GM21786 (cell line): ENCODE measurements at regions not wholly inside any gene's neighbourhood (a gene's known extent, or its start where the extent isn't known, plus 50 kb on each side); places are given as distances from the start of the nearest gene placed in this dataset.

Experiments used
- ATAC-seq: cut with Tn5 transposase; IDR thresholded peaks from one replicate; pipeline ENCODE4 v1.9.1; 2021; ENCODE audit not compliant: unreplicated experiment

- ATAC-seq: no peak
These were observed 126.7 kb upstream of the PARP11 start for GRCh38 chr12:3999904-4000303.

DNA sequence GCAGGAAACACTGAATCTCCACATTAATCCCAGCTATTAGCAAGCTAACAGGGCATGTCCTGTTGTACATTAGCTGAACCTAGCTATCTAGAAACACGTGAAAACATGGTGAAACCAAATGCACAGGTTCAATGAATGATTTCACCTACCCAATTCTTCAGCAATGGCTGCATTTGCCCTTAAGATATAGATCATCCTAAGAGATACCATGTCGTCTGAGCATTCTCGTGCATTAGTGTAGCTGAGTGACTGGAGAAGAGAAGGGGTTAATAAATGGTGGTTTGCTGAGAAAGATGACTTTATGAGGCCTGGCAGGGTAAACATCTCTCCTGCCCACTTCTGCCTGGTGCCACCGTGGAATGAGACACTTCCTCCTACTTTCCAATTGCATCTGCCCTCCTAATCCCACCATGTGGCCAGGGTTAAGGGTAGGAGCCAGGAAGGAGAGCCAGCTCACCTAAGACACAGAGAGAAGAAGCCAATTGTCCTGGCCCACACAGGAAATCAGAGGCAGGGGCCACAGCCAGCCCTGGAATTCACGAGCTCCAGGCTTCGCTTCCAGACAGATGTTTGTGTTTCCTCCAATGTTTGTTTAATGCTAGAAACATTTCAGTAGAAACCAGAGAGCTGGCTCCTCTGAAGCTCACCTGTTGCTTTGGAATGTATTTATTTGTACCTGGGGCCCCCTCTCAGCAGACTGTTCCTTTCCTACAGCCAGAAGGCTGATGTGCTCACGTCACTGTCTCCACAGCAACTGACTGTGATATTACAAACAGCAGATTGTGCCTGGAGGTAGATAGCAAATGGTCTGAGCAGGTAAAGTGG is 126.0 kb upstream of the PARP11 start:
- no peak for ATAC-seq

- ATAC-seq: no peak
These were observed 125.2 kb upstream of the PARP11 start for GRCh38 chr12:3998397-3998796.

DNA sequence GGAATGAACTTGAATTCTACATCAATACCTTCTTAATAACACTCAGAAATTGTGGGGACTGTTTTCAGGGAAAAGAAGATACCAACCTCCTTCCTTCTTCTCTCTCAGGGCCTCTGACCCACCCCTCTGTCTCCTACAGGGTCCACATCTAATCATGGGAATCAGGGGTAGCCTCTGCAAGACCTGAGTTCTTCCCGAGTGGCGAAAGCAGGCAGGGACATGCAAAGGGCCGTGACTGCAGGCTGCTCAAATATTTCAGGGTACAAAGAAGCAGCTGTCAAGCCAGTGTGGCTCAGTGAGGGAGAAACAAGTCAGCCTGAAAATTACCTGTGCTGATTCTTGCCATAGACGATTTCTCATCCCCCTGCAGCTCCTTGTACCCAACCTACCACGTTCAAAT is 123.1 kb upstream of the PARP11 start:
- ATAC-seq: no peak

DNA sequence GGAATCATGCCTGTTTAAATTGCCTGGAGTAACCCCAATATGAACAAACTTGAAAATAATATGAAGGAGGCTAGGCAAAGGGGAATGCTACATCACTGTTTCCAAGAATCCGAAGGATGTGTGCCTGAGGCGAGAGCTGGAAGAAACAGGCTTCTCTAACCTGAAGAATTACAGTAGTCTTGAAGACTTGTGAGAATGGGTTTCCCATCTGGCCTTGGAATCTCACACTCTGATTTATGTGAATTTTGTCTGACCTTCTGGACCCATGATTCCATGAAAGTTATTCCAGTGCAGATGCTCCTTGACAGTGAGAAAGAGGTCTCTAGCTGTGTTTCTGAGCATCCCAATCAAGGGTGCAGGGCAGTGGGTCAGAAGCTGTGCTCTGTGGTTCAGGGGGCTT is 122.1 kb upstream of the PARP11 start:
- ATAC-seq: no peak

DNA sequence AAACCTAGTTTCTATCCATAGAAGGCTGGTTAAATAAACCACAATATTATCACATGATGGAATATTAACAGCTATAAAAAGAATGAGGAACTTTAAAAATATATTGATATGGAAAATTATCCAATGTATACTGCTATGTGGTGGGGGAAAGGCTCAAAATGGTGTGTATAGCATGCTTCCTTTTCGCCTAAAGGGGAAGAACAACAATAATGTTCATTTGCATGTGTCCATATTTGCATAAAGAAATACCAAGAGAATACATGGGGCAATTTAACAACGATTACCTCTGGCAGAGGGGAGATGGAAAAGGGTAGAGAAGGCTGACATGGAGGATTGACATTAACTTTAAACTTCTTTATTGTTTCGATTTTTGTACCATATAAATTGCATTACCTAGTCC is 121.3 kb upstream of the PARP11 start:
- no peak for ATAC-seq

DNA sequence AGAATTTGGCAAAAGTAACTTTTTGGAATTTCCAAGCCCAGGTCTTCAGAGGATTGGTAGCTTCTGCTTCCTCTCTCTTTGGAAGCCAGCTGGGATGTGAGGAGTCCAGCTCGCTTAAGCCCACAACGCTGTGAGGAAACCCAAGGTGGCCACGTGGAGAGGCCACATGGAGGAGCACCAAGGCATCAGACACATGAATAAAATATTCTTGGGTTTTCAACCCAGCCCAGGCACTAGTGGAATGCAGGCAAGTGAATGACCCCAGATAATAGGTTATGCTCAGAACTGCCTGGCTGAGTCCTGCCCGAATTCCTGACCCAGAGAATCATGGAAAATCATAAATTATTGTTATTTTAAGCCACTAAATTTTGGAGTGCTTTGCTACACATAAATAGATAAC is 119.7 kb upstream of the PARP11 start:
- ATAC-seq: no peak

- ATAC-seq: no peak
These were observed 118.8 kb upstream of the PARP11 start for GRCh38 chr12:3991798-3992580.

GRCh38 chr12:3990501-3991280 is 117.5 kb upstream of the PARP11 start:
- ATAC-seq: no peak

DNA sequence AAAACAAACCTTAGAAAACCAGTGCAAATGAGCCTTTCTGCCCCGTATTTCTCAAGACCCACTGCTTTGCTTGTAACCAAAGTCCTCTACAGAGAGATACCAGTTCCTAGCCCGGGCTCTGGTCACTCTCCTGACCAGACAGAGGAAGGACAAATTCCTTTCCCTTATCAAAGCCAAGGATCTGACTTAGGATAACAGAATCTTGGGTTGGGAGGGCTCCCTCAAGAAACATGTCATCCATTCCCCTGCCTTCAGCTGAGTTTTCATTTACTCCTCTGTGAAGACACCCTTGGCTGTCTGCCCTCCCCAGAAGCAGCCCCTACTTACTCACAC is 116.0 kb upstream of the PARP11 start:
- no peak for ATAC-seq

DNA sequence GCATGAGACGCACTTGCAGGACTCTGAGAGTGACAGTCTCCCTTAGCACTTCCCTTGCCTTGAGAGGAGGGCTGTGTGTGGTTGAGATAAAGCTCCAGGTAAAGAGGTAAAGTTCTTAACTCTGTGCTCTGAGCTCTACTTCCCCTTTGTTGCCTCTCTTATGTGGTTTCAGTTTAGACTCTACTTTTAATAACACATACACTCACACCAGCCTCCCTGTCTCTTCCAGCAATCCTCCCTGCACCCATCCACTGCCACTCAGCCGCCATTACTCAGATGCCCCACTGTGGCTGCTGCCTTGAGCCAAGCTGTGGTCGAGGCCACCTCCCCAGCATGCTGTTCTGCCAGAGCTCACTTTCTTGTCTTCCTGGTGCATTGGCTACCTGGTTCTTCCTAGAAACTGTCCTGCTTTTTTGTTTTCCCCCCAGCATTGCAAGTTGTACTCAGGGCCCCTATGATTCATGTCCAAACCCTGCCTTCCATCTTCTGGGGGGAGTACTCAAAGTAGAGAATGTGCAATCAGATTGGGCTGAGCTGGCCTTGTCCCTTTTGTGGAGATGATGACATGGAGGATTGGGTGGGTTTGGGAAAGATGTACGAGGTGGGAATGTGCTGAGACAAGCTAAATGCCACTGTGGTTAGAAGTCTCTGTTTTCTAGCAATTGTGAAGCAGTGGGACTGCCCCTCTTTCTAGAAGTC is 115.5 kb upstream of the PARP11 start:
- no peak for ATAC-seq

- no peak for ATAC-seq
These were observed 114.4 kb upstream of the PARP11 start for GRCh38 chr12:3987571-3987970.

GRCh38 chr12:3980504-3981272 is 107.5 kb upstream of the PARP11 start:
- no peak for ATAC-seq

- no peak for ATAC-seq
These were observed 104.4 kb upstream of the PARP11 start for GRCh38 chr12:3977621-3978020.

DNA sequence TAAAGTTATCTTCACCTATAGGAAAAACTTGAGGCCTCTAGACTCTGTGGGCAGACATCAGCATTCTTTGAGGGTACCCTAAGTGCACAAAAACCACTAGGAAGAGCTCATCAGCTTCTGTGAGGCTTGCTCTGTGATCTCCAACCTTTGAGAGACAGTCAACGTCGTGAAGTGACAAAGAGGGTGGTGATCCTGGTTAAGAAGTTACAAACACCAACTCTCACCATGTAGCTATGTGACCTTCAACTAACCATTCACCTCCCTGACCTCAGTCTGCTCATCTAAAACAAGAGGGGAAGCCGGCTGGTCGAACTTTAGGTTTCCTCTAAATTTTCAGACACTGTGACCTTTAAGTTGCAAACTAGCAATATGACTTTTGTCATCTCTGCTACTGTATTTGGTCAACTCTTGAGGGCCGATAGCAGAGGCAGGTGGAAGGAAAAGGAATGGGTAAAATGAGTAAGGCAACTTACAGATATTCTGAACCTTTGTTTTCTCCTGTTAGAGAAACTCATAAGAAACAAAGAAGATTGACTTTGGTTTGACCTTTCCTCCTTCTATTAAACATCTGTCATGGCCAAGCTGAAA is 103.2 kb upstream of the PARP11 start:
- ATAC-seq: no peak

DNA sequence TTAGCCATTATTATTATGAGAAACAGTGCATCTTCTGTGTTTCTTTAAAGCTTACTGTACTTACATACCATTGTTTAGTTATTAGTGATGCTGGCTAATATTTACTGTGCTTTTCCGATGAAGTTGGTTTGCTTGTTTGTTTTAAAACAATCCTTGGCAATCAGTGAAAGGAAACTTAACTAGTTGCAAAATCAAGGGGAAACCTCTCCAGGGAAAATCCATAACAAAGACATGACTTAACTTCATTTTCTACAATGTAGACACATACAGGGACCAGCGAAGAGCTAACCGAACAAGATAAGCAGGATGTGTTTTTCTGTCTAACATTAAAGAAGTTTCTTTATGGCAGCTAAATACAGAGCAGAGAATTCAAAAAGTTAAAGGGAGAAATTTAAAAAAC is 102.5 kb upstream of the PARP11 start:
- no peak for ATAC-seq

- no peak for ATAC-seq
These were observed 101.7 kb upstream of the PARP11 start for GRCh38 chr12:3974883-3975282.

GRCh38 chr12:3973973-3974644 is 100.9 kb upstream of the PARP11 start:
- ATAC-seq: no peak

GRCh38 chr12:3973269-3973884 is 100.2 kb upstream of the PARP11 start:
- no peak for ATAC-seq
